ENCODE measurements at regions not wholly inside any gene's neighbourhood (a gene's known extent, or its start where the extent isn't known, plus 50 kb on each side); places are given as distances from the start of the nearest gene placed in this dataset.
A peak's percentile ranks its signal among the peaks of the same experiment; 100 is the strongest.

DNA sequence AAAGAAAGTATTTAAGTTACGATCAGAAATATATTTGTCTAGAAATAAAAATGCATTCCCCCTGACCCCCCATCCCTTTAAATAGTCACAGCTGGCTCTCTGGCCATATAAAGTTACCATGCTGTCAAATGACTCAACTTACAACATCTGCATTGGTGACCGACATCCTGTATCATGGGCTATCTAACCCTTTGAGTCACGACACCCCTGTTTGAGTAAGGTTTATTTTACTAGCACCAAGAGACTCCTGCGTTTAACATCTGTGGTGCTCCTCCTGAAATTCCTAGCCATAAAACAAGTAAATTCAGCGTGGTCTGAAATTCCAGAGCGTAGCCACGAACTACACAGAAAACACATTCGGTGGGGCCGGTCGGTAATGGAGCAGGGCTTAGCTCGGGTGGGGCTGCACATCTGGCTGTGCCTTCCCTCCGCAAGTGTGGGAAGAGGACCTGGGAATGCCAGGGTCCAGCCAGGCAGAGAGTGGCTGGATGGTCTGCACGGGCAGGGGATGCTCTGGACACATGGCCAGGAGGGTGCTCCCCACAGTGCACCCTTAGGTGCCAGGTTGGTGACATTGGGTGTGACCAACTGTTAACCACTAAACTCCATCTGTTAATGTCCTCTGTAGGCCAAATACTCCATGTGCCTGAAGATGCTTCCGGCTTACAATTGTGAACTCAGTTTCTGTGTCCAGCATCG lies 53.0 kb upstream of the CLDN14 start:
- Histone ChIP-seq H3K36me3 (ENCODE audit: insufficient read depth, low read length) (no peaks in the 10 kb centered on the region), H3K9me3 (ENCODE audit: insufficient read depth, low read depth, low read length) (no peaks in the 10 kb centered on the region), H3K27me3 (ENCODE audit: insufficient read depth, low read length) (no peaks in the 10 kb centered on the region), H3K4me3 (ENCODE audit: low read length) (no peak overlapping the region), H3K4me1 (ENCODE audit: insufficient read depth, low read length) (peaks cover 3% of the 10 kb centered on the region; the same call in 1 of the 2 replicates), H3K9ac (ENCODE audit: low read depth, low read length) (no peak overlapping the region), H3K27ac (ENCODE audit: low read depth, low read length) (no peak overlapping the region)
- 94% methylated on average over 15 of the region's 15 CpGs for WGBS

DNA sequence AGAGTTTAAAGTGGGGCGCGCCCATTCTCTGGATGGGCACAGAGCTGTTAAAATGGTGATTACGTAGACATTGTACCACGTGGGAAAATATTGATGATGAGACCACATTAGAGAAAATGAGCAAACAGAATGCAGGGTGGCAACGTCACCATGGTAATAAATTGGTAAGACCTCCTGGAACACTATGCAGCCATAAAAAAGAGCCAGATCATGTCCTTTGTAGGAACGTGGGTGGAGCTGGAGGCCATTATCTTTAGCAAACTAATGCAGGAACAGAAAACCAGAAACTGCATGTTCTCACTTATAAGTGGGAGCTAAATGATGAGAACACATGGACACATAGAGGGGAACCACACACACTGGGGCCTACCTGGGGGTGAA lies 53.5 kb upstream of the CLDN14 start:
- 86% methylated on average over 6 of the region's 6 CpGs for WGBS
- Histone ChIP-seq H3K4me1 (ENCODE audit: insufficient read depth, low read length) (peaks cover 3% of the 10 kb centered on the region; the same call in 1 of the 2 replicates), H3K9ac (ENCODE audit: low read depth, low read length) (no peak overlapping the region), H3K27ac (ENCODE audit: low read depth, low read length) (no peak overlapping the region), H3K27me3 (ENCODE audit: insufficient read depth, low read length) (no peaks in the 10 kb centered on the region), H3K36me3 (ENCODE audit: insufficient read depth, low read length) (no peaks in the 10 kb centered on the region), H3K9me3 (ENCODE audit: insufficient read depth, low read depth, low read length) (no peaks in the 10 kb centered on the region), H3K4me3 (ENCODE audit: low read length) (no peak overlapping the region)

DNA sequence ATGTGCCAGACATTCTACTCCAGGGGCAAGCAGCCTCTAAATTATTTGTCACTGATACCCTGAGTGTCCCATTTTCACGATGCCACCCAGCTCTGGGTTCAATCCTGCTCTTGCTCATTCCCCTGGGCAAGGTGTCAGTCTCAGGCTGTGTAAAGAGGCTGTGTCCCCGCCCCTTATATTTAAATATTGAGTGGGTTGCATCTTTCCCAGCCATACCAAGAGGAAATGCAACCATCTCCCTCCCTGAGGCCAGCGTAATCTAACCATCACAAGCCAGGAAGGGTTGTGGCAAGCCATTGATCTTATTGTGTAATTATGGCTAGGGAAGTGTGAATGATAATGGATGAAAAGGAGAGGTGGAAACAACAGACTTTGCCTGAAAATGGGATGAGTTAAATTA lies 54.7 kb upstream of the CLDN14 start:
- Histone ChIP-seq H3K27ac (ENCODE audit: low read depth, low read length) (no peak overlapping the region), H3K4me3 (ENCODE audit: low read length) (no peak overlapping the region), H3K36me3 (ENCODE audit: insufficient read depth, low read length) (no peaks in the 10 kb centered on the region), H3K27me3 (ENCODE audit: insufficient read depth, low read length) (no peaks in the 10 kb centered on the region), H3K9ac (ENCODE audit: low read depth, low read length) (no peak overlapping the region), H3K9me3 (ENCODE audit: insufficient read depth, low read depth, low read length) (no peaks in the 10 kb centered on the region), H3K4me1 (ENCODE audit: insufficient read depth, low read length) (peaks cover 3% of the 10 kb centered on the region; the same call in 1 of the 2 replicates)
- WGBS = 54% methylated on average over 2 of the region's 3 CpGs

DNA sequence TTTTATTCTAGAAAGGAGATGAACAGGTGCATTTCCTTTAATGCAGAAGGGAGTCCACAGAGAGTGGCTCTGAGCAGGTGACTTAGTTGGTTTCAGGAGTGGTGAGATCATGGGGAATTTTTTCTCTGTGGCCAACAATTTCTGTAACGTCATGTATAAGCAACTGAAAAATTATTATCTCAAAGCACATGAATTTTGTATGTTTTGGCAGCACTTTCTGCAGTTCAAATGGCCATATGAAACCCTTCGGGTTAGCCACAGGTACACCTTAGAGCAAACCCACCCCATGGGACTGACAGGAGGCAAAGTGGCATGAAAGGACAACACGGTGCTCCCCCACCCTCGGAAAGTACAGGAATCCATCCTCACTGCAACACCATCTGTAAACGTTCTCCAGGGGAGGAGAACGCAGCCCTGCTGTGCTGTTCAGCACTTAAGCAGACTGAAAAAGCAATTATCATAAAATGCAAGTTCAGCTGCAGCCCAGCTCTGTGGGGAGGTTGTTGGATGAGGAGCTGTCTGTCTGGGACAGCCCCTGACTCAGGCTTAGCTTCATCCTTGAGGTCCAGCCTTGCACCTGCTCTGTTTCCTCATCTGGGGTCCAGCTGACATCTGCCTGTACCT lies 55.8 kb upstream of the CLDN14 start:
- Histone ChIP-seq H3K4me1 (ENCODE audit: insufficient read depth, low read length) (peaks cover 3% of the 10 kb centered on the region; the same call in 1 of the 2 replicates), H3K9me3 (ENCODE audit: insufficient read depth, low read depth, low read length) (no peaks in the 10 kb centered on the region), H3K36me3 (ENCODE audit: insufficient read depth, low read length) (no peaks in the 10 kb centered on the region), H3K4me3 (ENCODE audit: low read length) (no peak overlapping the region), H3K27me3 (ENCODE audit: insufficient read depth, low read length) (no peaks in the 10 kb centered on the region), H3K9ac (ENCODE audit: low read depth, low read length) (no peak overlapping the region), H3K27ac (ENCODE audit: low read depth, low read length) (no peak overlapping the region)
- WGBS = 67% methylated on average over 5 of the region's 6 CpGs

DNA sequence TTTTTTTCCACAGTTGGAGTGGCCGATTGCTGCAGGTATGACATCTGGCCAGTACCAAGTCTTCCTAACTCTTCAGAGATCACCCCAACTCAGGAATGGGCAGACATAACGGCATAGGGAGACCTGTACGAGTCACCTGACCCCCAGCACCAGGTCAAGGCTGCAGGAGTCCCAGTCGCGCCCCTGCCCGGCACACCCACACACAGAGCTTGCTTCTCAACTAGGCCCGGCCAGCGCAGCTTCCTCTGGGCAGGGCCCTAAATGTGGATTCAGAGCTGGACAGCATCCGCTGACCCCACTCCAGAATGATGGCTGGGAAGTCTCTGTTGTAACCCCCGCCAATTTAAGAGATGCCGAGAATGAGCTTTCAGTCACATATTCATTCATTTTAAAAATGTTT lies 58.8 kb upstream of the CLDN14 start:
- H3K4me1 ChIP-seq (ENCODE audit: insufficient read depth, low read length) = peaks cover 10% of the 10 kb centered on the region
- H3K9ac ChIP-seq (ENCODE audit: low read depth, low read length) = no peak overlapping the region
- no peak overlapping the region for H3K4me3 ChIP-seq (ENCODE audit: low read length)
- no peaks in the 10 kb centered on the region for H3K9me3 ChIP-seq (ENCODE audit: insufficient read depth, low read depth, low read length)
- H3K27ac ChIP-seq (ENCODE audit: low read depth, low read length) = no peak overlapping the region
- WGBS = 95% methylated on average over 11 of the region's 11 CpGs
- peaks cover 16% of the 10 kb centered on the region for H3K27me3 ChIP-seq (ENCODE audit: insufficient read depth, low read length)
- no peaks in the 10 kb centered on the region for H3K36me3 ChIP-seq (ENCODE audit: insufficient read depth, low read length)

DNA sequence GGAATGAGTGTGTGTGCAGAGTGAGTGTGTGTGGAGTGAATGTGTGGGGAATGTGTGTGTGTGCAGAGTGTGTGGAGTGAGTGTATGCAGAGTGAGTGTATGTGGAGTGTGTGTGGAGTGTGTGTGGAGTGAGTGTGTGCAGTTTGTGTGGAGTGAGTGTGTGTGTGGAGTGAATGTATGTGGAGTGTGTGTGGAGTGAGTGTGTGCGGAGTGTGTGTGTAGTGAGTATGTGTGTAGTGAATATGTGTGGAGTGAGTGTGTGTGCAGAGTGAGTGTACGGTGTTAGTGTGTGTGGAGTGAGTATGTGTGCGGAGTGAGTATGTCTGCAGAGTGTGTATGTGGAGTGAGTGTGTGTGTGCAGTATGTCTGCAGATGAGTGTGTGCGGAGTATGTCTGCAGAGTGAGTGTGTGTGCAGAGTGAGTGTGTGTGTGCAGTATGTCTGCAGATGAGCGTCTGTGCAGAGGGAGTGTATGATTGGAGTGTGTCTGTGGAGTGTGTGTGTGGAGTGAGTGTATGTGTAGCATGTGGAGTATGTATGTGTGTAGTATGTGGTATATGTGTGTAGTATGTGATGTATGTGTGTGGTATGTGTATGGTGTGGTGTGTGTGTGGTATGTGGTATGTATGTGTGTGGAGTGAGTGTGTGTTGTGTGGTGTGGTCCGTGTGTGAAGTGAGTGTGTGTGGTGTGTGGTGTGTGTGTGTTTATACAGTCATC lies 59.7 kb upstream of the CLDN14 start:
- no peak overlapping the region for H3K9ac ChIP-seq (ENCODE audit: low read depth, low read length)
- H3K9me3 ChIP-seq (ENCODE audit: insufficient read depth, low read depth, low read length) = no peaks in the 10 kb centered on the region
- no peaks in the 10 kb centered on the region for H3K36me3 ChIP-seq (ENCODE audit: insufficient read depth, low read length)
- H3K4me1 ChIP-seq (ENCODE audit: insufficient read depth, low read length) = peaks cover 9% of the 10 kb centered on the region
- no peak overlapping the region for H3K4me3 ChIP-seq (ENCODE audit: low read length)
- peaks cover 16% of the 10 kb centered on the region for H3K27me3 ChIP-seq (ENCODE audit: insufficient read depth, low read length)
- 94% methylated on average over 6 of the region's 6 CpGs for WGBS
- H3K27ac ChIP-seq (ENCODE audit: low read depth, low read length) = no peak overlapping the region

DNA sequence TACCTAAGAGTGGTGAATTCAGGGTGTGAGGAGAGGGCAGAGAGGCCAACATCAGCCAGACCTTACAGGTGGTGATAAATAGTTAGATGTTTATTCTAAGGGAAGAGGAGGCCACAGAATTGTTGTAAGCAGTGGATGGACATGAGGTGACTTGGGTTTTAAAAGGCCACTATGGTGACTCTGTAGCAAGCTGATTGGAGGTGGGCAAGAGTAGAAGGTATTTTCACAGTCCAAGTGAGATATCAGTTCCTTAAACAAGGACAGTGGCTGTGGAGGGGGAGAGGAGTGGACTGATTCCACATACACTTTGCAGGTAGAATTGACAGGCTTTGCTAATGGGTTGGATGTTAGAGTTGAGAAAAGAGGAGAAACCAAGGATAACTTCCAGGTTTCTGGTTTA lies 60.8 kb upstream of the CLDN14 start:
- H3K9me3 ChIP-seq (ENCODE audit: insufficient read depth, low read depth, low read length) = no peaks in the 10 kb centered on the region
- no peaks in the 10 kb centered on the region for H3K36me3 ChIP-seq (ENCODE audit: insufficient read depth, low read length)
- peaks cover 7% of the 10 kb centered on the region for H3K4me1 ChIP-seq (ENCODE audit: insufficient read depth, low read length)
- H3K9ac ChIP-seq (ENCODE audit: low read depth, low read length) = no peak overlapping the region
- peaks cover 16% of the 10 kb centered on the region for H3K27me3 ChIP-seq (ENCODE audit: insufficient read depth, low read length)
- no peak overlapping the region for H3K27ac ChIP-seq (ENCODE audit: low read depth, low read length)
- no peak overlapping the region for H3K4me3 ChIP-seq (ENCODE audit: low read length)

DNA sequence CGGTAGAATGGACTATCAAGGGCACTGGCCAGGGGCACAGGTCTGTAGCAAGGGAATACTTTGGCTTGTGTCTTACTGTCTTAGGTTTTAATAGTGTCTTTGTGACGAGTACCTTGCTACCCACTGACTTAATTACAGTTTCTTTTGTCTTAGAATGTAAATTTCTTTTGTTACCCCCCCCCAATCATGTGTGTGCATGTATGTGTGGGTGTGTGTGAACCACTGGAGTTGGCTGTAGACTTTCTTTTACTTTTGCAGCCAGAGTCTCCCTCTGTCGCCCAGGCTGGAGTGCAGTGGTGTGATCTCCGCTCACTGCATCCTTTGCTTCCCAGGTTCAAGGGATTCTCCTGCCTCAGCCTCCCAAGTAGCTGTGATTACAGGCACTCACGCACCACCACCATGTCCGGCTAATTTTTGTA lies 61.8 kb upstream of the CLDN14 start:
- Histone ChIP-seq H3K9me3 (ENCODE audit: insufficient read depth, low read depth, low read length) (no peaks in the 10 kb centered on the region), H3K4me1 (ENCODE audit: insufficient read depth, low read length) (peaks cover 7% of the 10 kb centered on the region), H3K27ac (ENCODE audit: low read depth, low read length) (no peak overlapping the region), H3K27me3 (ENCODE audit: insufficient read depth, low read length) (peaks cover 16% of the 10 kb centered on the region), H3K4me3 (ENCODE audit: low read length) (no peak overlapping the region), H3K9ac (ENCODE audit: low read depth, low read length) (no peak overlapping the region), H3K36me3 (ENCODE audit: insufficient read depth, low read length) (no peaks in the 10 kb centered on the region)
- WGBS = 87% methylated on average over 5 of the region's 6 CpGs

DNA sequence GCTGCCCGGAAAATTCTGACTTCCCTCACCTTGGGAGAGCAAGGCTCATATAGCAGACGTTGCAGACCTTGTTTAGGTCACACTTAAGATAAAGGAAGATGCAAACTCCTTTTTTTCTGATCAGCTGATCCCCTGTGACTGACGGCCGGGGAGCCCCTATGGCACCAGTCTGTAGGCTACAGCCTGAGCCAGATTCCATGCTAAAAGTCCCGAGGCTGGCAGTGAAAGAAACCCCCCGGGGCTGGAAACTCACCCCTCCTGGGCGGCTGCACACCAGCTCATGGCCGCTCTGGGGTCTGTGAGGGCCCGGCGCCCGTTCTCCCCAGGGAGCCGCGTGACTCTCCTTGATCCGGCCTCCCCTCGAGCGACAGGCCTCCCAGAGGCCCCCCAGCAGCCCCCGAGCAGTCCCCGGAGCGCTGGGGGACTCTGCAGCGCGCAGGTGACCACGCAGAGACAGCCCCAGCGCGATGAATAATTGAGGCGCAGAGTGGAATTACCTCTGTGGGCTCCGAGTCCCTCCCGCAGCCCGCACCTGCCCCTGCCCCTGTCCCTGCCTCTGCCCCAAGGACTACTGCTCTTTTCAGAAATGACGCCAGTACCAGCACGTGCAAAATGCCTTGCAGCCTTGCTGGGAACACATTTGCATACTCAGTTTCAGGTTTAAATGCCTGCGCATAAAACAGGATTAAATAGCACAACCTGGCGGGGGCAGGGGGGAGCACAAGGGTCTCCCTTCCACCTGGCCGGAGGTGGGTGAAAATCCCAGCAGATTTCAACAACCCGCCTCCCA lies 62.6 kb upstream of the CLDN14 start:
- Histone ChIP-seq H3K4me3 (ENCODE audit: low read length) (peak overlapping the region; percentile 37), H3K4me1 (ENCODE audit: insufficient read depth, low read length) (peaks cover 7% of the 10 kb centered on the region), H3K27me3 (ENCODE audit: insufficient read depth, low read length) (peaks cover 16% of the 10 kb centered on the region)

DNA sequence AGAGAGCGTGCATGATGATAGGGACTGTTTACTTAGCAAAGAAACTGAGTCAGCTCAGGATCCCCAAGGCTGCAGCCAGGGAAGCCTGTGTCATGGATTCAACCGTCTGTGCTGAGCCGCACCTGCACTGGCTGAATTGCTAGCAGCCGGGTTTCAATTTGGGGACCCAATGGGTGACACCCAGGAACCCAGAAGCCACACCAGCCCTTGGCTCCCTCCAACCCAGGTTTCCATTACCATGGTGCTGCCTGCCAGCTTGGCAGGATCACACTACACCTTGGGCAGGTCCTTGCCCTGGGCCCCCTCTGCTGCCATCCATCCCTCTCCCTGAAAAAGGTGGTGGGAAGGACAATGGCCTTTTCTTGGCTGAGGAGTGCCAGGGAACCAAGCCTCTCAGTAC lies 64.0 kb upstream of the CLDN14 start:
- 89% methylated on average over 4 of the region's 4 CpGs for WGBS
- H3K27me3 ChIP-seq (ENCODE audit: insufficient read depth, low read length) = peaks cover 16% of the 10 kb centered on the region
- no peaks in the 10 kb centered on the region for H3K9me3 ChIP-seq (ENCODE audit: insufficient read depth, low read depth, low read length)
- H3K27ac ChIP-seq (ENCODE audit: low read depth, low read length) = no peak overlapping the region
- peaks cover 7% of the 10 kb centered on the region for H3K4me1 ChIP-seq (ENCODE audit: insufficient read depth, low read length)
- H3K9ac ChIP-seq (ENCODE audit: low read depth, low read length) = no peak overlapping the region
- H3K4me3 ChIP-seq (ENCODE audit: low read length) = no peak overlapping the region
- no peaks in the 10 kb centered on the region for H3K36me3 ChIP-seq (ENCODE audit: insufficient read depth, low read length)

More for the DNA sequence above, 62.6 kb upstream of the CLDN14 start:
- Histone ChIP-seq H3K9ac (ENCODE audit: low read depth, low read length) (peak overlapping the region; percentile 49), H3K36me3 (ENCODE audit: insufficient read depth, low read length) (no peaks in the 10 kb centered on the region), H3K9me3 (ENCODE audit: insufficient read depth, low read depth, low read length) (no peaks in the 10 kb centered on the region), H3K27ac (ENCODE audit: low read depth, low read length) (no peak overlapping the region)
- WGBS = 17% methylated on average over 34 of the region's 34 CpGs

DNA sequence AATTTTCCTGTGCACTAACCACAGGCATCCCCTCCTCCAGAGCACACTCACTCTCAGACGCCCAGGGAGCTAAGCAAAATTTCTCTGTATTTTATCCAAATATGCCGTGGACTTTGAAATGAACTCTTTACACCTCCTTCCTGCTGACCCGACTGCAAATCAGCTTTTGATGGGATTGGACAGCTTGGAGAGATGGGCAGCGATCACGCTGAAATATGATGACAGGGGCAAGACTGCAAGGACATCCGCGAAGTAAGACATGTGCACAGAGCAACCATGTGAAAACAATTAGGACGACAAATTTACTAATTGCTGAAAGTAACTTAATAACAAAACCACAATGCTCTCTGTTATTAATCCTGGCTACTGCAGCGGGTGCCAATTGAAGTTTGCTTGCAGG lies 64.6 kb upstream of the CLDN14 start:
- 91% methylated on average over 9 of the region's 9 CpGs for WGBS
- no peak overlapping the region for H3K27ac ChIP-seq (ENCODE audit: low read depth, low read length)
- peaks cover 16% of the 10 kb centered on the region for H3K27me3 ChIP-seq (ENCODE audit: insufficient read depth, low read length)

More for the DNA sequence above, 64.6 kb upstream of the CLDN14 start:
- no peaks in the 10 kb centered on the region for H3K36me3 ChIP-seq (ENCODE audit: insufficient read depth, low read length)
- H3K9ac ChIP-seq (ENCODE audit: low read depth, low read length) = no peak overlapping the region
- no peaks in the 10 kb centered on the region for H3K9me3 ChIP-seq (ENCODE audit: insufficient read depth, low read depth, low read length)
- H3K4me1 ChIP-seq (ENCODE audit: insufficient read depth, low read length) = peaks cover 9% of the 10 kb centered on the region
- H3K4me3 ChIP-seq (ENCODE audit: low read length) = no peak overlapping the region

Data from HUES64 (cell line).